Vagina (tissue), 2 donors: ENCODE measurements at regions not wholly inside any gene's neighbourhood (a gene's known extent, or its start where the extent isn't known, plus 50 kb on each side); places are given as distances from the start of the nearest gene placed in this dataset.
A peak's percentile ranks its signal among the peaks of the same experiment; 100 is the strongest.

Experiments used
- DNase-seq, 2 donors: peaks; one replicate each; pipeline ENCODE4 v3.0.0-alpha.2; 2017; ENCODE audit errors: extremely low spot score in 2 of 2
- H3K27ac ChIP-seq: fragments of 200-600 bp; sonication (generic); one replicate; pipeline ENCODE4 v1.5.1; 2019
- H3K27me3 ChIP-seq: fragments of 200-600 bp; sonication (generic); one replicate; pipeline ENCODE4 v1.5.1; 2019
- H3K36me3 ChIP-seq, 2 donors: fragments of 200-600 bp; sonication (generic); one replicate each; pipeline ENCODE4 v1.5.1; 2017 to 2019
- H3K4me1 ChIP-seq: fragments of 200-600 bp; sonication (generic); one replicate; pipeline ENCODE4 v1.5.1; 2019
- H3K4me3 ChIP-seq, 2 donors: fragments of 200-600 bp; sonication (generic); 1 replicate in 1 of 2; 2 replicates in 1 of 2; pipeline ENCODE4 v1.5.1; 2016 to 2019
- H3K9me3 ChIP-seq: fragments of 200-600 bp; sonication (generic); one replicate; pipeline ENCODE4 v1.5.1; 2019
- POLR2A ChIP-seq, 2 donors: fragments of 450-650 bp; IDR thresholded peaks; one replicate each; pipeline ENCODE4 v1.6.1; 2017; ENCODE audit warnings: antibody characterized with exemption in 2 of 2, mild to moderate bottlenecking in 2 of 2, moderate library complexity in 2 of 2
- POLR2AphosphoS5 ChIP-seq, 2 donors: sonication (generic); formaldehyde crosslinking; IDR thresholded peaks; one replicate each; pipeline ENCODE4 v1.9.0; 2017; ENCODE audit warnings: antibody characterized with exemption in 2 of 2, mild to moderate bottlenecking in 2 of 2, low read depth in 1 of 2; ENCODE audit not compliant: insufficient read depth in 1 of 2
- intact Hi-C: fragments of 100-400 bp; cut with DNase I; formaldehyde crosslinking; loops from one replicate; pipeline ENCODE4 v1.15.1; 2023
- TF ChIP-seq, protein P1 (sequence below), 3 experiments: fragments of 450-650 bp in 2 of 3; fragments of 200-600 bp in 1 of 3; sonication (generic) in 1 of 3; IDR thresholded peaks; one replicate each; pipeline ENCODE4 v1.5.1; 2017 to 2019; ENCODE audit warnings: antibody characterized with exemption in 3 of 3, mild to moderate bottlenecking in 2 of 3, moderate library complexity in 2 of 3

- H3K36me3 ChIP-seq: no peaks in the 10 kb centered on the region
- DNase-seq: no peak
- H3K9me3 ChIP-seq: no peaks in the 10 kb centered on the region
- intact Hi-C loops: no loop called here
- H3K27ac ChIP-seq: no peak overlapping the region
- peaks cover 11% of the 10 kb centered on the region for H3K4me1 ChIP-seq
- H3K27me3 ChIP-seq: no peaks in the 10 kb centered on the region
- H3K4me3 ChIP-seq: no peak overlapping the region
- TF ChIP-seq, protein P1, sequence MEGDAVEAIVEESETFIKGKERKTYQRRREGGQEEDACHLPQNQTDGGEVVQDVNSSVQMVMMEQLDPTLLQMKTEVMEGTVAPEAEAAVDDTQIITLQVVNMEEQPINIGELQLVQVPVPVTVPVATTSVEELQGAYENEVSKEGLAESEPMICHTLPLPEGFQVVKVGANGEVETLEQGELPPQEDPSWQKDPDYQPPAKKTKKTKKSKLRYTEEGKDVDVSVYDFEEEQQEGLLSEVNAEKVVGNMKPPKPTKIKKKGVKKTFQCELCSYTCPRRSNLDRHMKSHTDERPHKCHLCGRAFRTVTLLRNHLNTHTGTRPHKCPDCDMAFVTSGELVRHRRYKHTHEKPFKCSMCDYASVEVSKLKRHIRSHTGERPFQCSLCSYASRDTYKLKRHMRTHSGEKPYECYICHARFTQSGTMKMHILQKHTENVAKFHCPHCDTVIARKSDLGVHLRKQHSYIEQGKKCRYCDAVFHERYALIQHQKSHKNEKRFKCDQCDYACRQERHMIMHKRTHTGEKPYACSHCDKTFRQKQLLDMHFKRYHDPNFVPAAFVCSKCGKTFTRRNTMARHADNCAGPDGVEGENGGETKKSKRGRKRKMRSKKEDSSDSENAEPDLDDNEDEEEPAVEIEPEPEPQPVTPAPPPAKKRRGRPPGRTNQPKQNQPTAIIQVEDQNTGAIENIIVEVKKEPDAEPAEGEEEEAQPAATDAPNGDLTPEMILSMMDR (IDR thresholded peaks at IDR 0.05): no peak
- peak in 1 of 2 donors; percentile 82 for TF ChIP-seq POLR2AphosphoS5 (IDR thresholded peaks at IDR 0.05; ENCODE audit: insufficient read depth in 1 of 2, low read depth in 1 of 2)
- TF ChIP-seq POLR2A (IDR thresholded peaks at IDR 0.05): no peak
Observed at GRCh38 chr13:73261739-73262216, 203.0 kb downstream of the KLF5 start.

GRCh38 chr13:73259061-73260017, 200.5 kb downstream of the KLF5 start:
- TF ChIP-seq, protein P1 (IDR thresholded peaks at IDR 0.05): no peak
- TF ChIP-seq POLR2AphosphoS5 (IDR thresholded peaks at IDR 0.05; ENCODE audit: insufficient read depth in 1 of 2, low read depth in 1 of 2) (no peak), POLR2A (IDR thresholded peaks at IDR 0.05) (no peak)
- no peaks in the 10 kb centered on the region for H3K9me3 ChIP-seq
- no peak overlapping the region for H3K27ac ChIP-seq
- H3K4me1 ChIP-seq: peaks cover 11% of the 10 kb centered on the region
- intact Hi-C loops: no loop called here
- DNase-seq: no peak
- no peak overlapping the region for H3K4me3 ChIP-seq
- H3K36me3 ChIP-seq: no peaks in the 10 kb centered on the region
- no peaks in the 10 kb centered on the region for H3K27me3 ChIP-seq

GRCh38 chr13:73258406-73258805, 199.6 kb downstream of the KLF5 start:
- Histone ChIP-seq H3K36me3 (no peaks in the 10 kb centered on the region), H3K4me1 (peaks cover 11% of the 10 kb centered on the region), H3K27ac (no peak overlapping the region), H3K27me3 (no peaks in the 10 kb centered on the region), H3K9me3 (no peaks in the 10 kb centered on the region), H3K4me3 (no peak overlapping the region)
- intact Hi-C loops: no loop called here
- DNase-seq: no peak
- no peak for TF ChIP-seq POLR2A (IDR thresholded peaks at IDR 0.05)
- TF ChIP-seq, protein P1 (IDR thresholded peaks at IDR 0.05): no peak
- TF ChIP-seq POLR2AphosphoS5 (IDR thresholded peaks at IDR 0.05; ENCODE audit: insufficient read depth in 1 of 2, low read depth in 1 of 2): no peak

- no peaks in the 10 kb centered on the region for H3K9me3 ChIP-seq
- no peak overlapping the region for H3K4me3 ChIP-seq
- DNase-seq: no peak
- H3K27me3 ChIP-seq: no peaks in the 10 kb centered on the region
- H3K27ac ChIP-seq: no peak overlapping the region
- intact Hi-C loops: no loop called here
- peaks cover 11% of the 10 kb centered on the region for H3K4me1 ChIP-seq
- TF ChIP-seq POLR2A (IDR thresholded peaks at IDR 0.05) (no peak), POLR2AphosphoS5 (IDR thresholded peaks at IDR 0.05; ENCODE audit: insufficient read depth in 1 of 2, low read depth in 1 of 2) (no peak)
- TF ChIP-seq, protein P1 (IDR thresholded peaks at IDR 0.05): no peak
- no peaks in the 10 kb centered on the region for H3K36me3 ChIP-seq
Observed at GRCh38 chr13:73254827-73255226, 196.0 kb downstream of the KLF5 start.
